GM23248 (cell line): ENCODE measurements at regions not wholly inside any gene's neighbourhood (a gene's known extent, or its start where the extent isn't known, plus 50 kb on each side); places are given as distances from the start of the nearest gene placed in this dataset.
"Not testable (repeated sequence)": the region's sequence is repeated elsewhere in the genome, so short reads cannot be mapped to it uniquely, and the experiment has no call there.

Experiments
- DNase-seq: peaks from one replicate; pipeline ENCODE4 v3.0.0-alpha.2; 2015
- H2AFZ ChIP-seq: fragments of 200-600 bp; sonication (generic); 2 replicates; pipeline ENCODE4 v1.6.1; 2016; ENCODE audit warnings: antibody characterized with exemption
- H3F3A ChIP-seq: fragments of 200-600 bp; sonication (generic); 2 replicates; pipeline ENCODE4 v1.6.1; 2016; ENCODE audit warnings: mild to moderate bottlenecking, antibody characterized with exemption, mixed run types; ENCODE audit not compliant: insufficient read depth
- H3K27ac ChIP-seq: fragments of 200-600 bp; sonication (generic); 2 replicates; pipeline ENCODE4 v1.5.1; 2016; ENCODE audit warnings: mild to moderate bottlenecking
- H3K27me3 ChIP-seq: fragments of 200-600 bp; sonication (generic); replicated peaks from 2 replicates; pipeline ENCODE4 v1.6.1; 2016; ENCODE audit warnings: mild to moderate bottlenecking; ENCODE audit not compliant: insufficient read depth
- H3K36me3 ChIP-seq: fragments of 200-600 bp; sonication (generic); 2 replicates; pipeline ENCODE4 v1.6.1; 2016; ENCODE audit warnings: low read depth, mild to moderate bottlenecking
- H3K4me1 ChIP-seq: fragments of 200-600 bp; sonication (generic); 2 replicates; pipeline ENCODE4 v1.6.1; 2016; ENCODE audit warnings: mild to moderate bottlenecking; ENCODE audit not compliant: insufficient read depth
- H3K4me2 ChIP-seq: fragments of 200-600 bp; sonication (generic); one replicate; pipeline ENCODE4 v1.6.1; 2016; ENCODE audit warnings: mild to moderate bottlenecking; ENCODE audit not compliant: unreplicated experiment
- H3K4me3 ChIP-seq: fragments of 200-600 bp; sonication (generic); 2 replicates; pipeline ENCODE4 v1.5.1; 2016; ENCODE audit warnings: mild to moderate bottlenecking
- H3K79me2 ChIP-seq: fragments of 200-600 bp; sonication (generic); 2 replicates; pipeline ENCODE4 v1.6.1; 2016; ENCODE audit warnings: mild to moderate bottlenecking; ENCODE audit not compliant: insufficient read depth
- H3K9ac ChIP-seq: fragments of 200-600 bp; sonication (generic); 2 replicates; pipeline ENCODE4 v1.6.1; 2016; ENCODE audit warnings: mild to moderate bottlenecking
- H3K9me2 ChIP-seq: fragments of 200-600 bp; sonication (generic); 2 replicates; pipeline ENCODE4 v1.6.1; 2016; ENCODE audit warnings: mixed run types, mild to moderate bottlenecking, moderate library complexity; ENCODE audit not compliant: insufficient read depth
- H3K9me3 ChIP-seq: fragments of 200-600 bp; sonication (generic); one replicate; pipeline ENCODE4 v1.6.1; 2017; ENCODE audit warnings: low read depth
- H4K20me1 ChIP-seq: fragments of 200-600 bp; sonication (generic); 2 replicates; pipeline ENCODE4 v1.6.0; 2016; ENCODE audit not compliant: insufficient read depth
- WGBS, 2 experiments: methylation state at CpG; one replicate each; pipeline ENCODE4 v1.1.6; 2015 to 2017; ENCODE audit warnings: low lambda C conversion rate in 2 of 2, low coverage in 1 of 2; ENCODE audit errors: missing lambda C conversion rate in 2 of 2; 5-methylcytosine and 5-hydroxymethylcytosine counted together
- in situ Hi-C: fragments of 300-500 bp; cut with MboI; formaldehyde crosslinking; loops from 2 replicates; pipeline ENCODE4 v1.15.0; 2020

GRCh38 chr14:19126269-19127051, 159.2 kb downstream of the POTEM start:
- H3K36me3 ChIP-seq, H3K27ac ChIP-seq, H3K79me2 ChIP-seq, H3K4me1 ChIP-seq, H2AFZ ChIP-seq, H3K4me3 ChIP-seq, H3K4me2 ChIP-seq, in situ Hi-C loops, H3K9me3 ChIP-seq, H4K20me1 ChIP-seq, H3K9ac ChIP-seq, H3K9me2 ChIP-seq, DNase-seq, H3K27me3 ChIP-seq, H3F3A ChIP-seq: not testable (repeated sequence)
- WGBS, 2 experiments: 33 to 40% methylated on average over 5 of the region's 5 CpGs

- H4K20me1 ChIP-seq, H3F3A ChIP-seq, H2AFZ ChIP-seq, H3K36me3 ChIP-seq, H3K4me1 ChIP-seq, H3K4me2 ChIP-seq, in situ Hi-C loops, H3K27ac ChIP-seq, H3K27me3 ChIP-seq, H3K9me3 ChIP-seq, H3K4me3 ChIP-seq, H3K9ac ChIP-seq, DNase-seq, H3K79me2 ChIP-seq, H3K9me2 ChIP-seq: not testable (repeated sequence)
- 28 to 31% methylated on average over 10 of the region's 10 CpGs for WGBS, 2 experiments
Measured at GRCh38 chr14:19127664-19128435, 160.6 kb downstream of the POTEM start.

GRCh38 chr14:19131553-19131952, 164.3 kb downstream of the POTEM start:
- H3K9ac ChIP-seq, H3F3A ChIP-seq, H3K27me3 ChIP-seq: not testable (repeated sequence)

GRCh38 chr14:19132013-19132835, 165.0 kb downstream of the POTEM start:
- H3F3A ChIP-seq, H3K27me3 ChIP-seq, H4K20me1 ChIP-seq, H3K9me2 ChIP-seq, H3K4me2 ChIP-seq, H3K9ac ChIP-seq, DNase-seq, H2AFZ ChIP-seq, H3K4me1 ChIP-seq, H3K4me3 ChIP-seq, in situ Hi-C loops, H3K36me3 ChIP-seq, H3K9me3 ChIP-seq, H3K27ac ChIP-seq, H3K79me2 ChIP-seq: not testable (repeated sequence)
- 53 to 59% methylated on average over 21 of the region's 45 CpGs for WGBS, 2 experiments

More at GRCh38 chr14:19131553-19131952, 164.3 kb downstream of the POTEM start:
- H3K4me2 ChIP-seq, H4K20me1 ChIP-seq, H3K27ac ChIP-seq, H3K36me3 ChIP-seq, DNase-seq, H3K9me3 ChIP-seq, H3K9me2 ChIP-seq, H3K79me2 ChIP-seq, H3K4me3 ChIP-seq, H2AFZ ChIP-seq, in situ Hi-C loops, H3K4me1 ChIP-seq: not testable (repeated sequence)
- WGBS, 2 experiments: no CpG with 5 or more reads among the region's 12 CpGs

- H3F3A ChIP-seq, H3K9me3 ChIP-seq, H3K9ac ChIP-seq, H3K27me3 ChIP-seq, H3K36me3 ChIP-seq, H3K4me1 ChIP-seq, H2AFZ ChIP-seq, H3K4me3 ChIP-seq, H4K20me1 ChIP-seq, H3K27ac ChIP-seq, H3K4me2 ChIP-seq, H3K9me2 ChIP-seq, in situ Hi-C loops, DNase-seq, H3K79me2 ChIP-seq: not testable (repeated sequence)
- no CpG with 5 or more reads among the region's 22 CpGs for WGBS, 2 experiments
Measured at GRCh38 chr14:19132836-19133120, 165.5 kb downstream of the POTEM start.

GRCh38 chr14:19157106-19157709, 190.0 kb downstream of the POTEM start:
- H3K27ac ChIP-seq, H3K4me1 ChIP-seq, H3K9ac ChIP-seq, H3K36me3 ChIP-seq, in situ Hi-C loops, DNase-seq, H3K27me3 ChIP-seq, H3K79me2 ChIP-seq, H3F3A ChIP-seq, H3K9me2 ChIP-seq, H3K4me3 ChIP-seq, H2AFZ ChIP-seq, H3K4me2 ChIP-seq, H3K9me3 ChIP-seq, H4K20me1 ChIP-seq: not testable (repeated sequence)
- WGBS, 2 experiments: 41 to 44% methylated on average over 9 to 15 of the region's 23 CpGs

- H3K27me3 ChIP-seq, H3K9ac ChIP-seq, H3K4me2 ChIP-seq, H3K9me2 ChIP-seq, in situ Hi-C loops, DNase-seq, H2AFZ ChIP-seq, H3K4me1 ChIP-seq, H4K20me1 ChIP-seq, H3K36me3 ChIP-seq, H3K27ac ChIP-seq, H3K9me3 ChIP-seq, H3K79me2 ChIP-seq, H3K4me3 ChIP-seq, H3F3A ChIP-seq: not testable (repeated sequence)
- WGBS, 2 experiments: 49 to 54% methylated on average over 16 to 21 of the region's 21 CpGs
Measured at GRCh38 chr14:19158012-19158411, 190.8 kb downstream of the POTEM start.
